GM10266 (cell line): ENCODE measurements at regions not wholly inside any gene's neighbourhood (a gene's known extent, or its start where the extent isn't known, plus 50 kb on each side); places are given as distances from the start of the nearest gene placed in this dataset.

ENCODE experiments used
- DNase-seq: peaks from one replicate; pipeline ENCODE4 v3.0.0; 2012; ENCODE audit errors: extremely low spot score
- CTCF ChIP-seq: IDR thresholded peaks from 2 replicates; pipeline ENCODE4 v1.5.1; 2012; ENCODE audit warnings: mild to moderate bottlenecking, low read depth; ENCODE audit not compliant: control insufficient read depth, insufficient read depth; ENCODE audit errors: missing control alignments

- DNase-seq = no peak
- no peak for TF ChIP-seq CTCF
These were observed 722.1 kb upstream of the NR2F2 start for GRCh38 chr15:95608371-95608770.

GRCh38 chr15:95609096-95609495, 721.4 kb upstream of the NR2F2 start:
- no peak for DNase-seq

GRCh38 chr15:95610945-95611344, 719.6 kb upstream of the NR2F2 start:
- DNase-seq = no peak
- no peak for TF ChIP-seq CTCF

More at GRCh38 chr15:95609096-95609495, 721.4 kb upstream of the NR2F2 start:
- TF ChIP-seq CTCF = no peak

- DNase-seq = no peak
- TF ChIP-seq CTCF = no peak
These were observed 715.1 kb upstream of the NR2F2 start for GRCh38 chr15:95615436-95615835.

- no peak for DNase-seq
- no peak for TF ChIP-seq CTCF
These were observed 714.2 kb upstream of the NR2F2 start for GRCh38 chr15:95616306-95616705.

- TF ChIP-seq CTCF = no peak
- no peak for DNase-seq
These were observed 709.4 kb upstream of the NR2F2 start for GRCh38 chr15:95620934-95621579.

GRCh38 chr15:95622843-95623242, 707.7 kb upstream of the NR2F2 start:
- no peak for TF ChIP-seq CTCF
- DNase-seq = no peak
